HCT116 (cell line): ENCODE measurements at regions not wholly inside any gene's neighbourhood (a gene's known extent, or its start where the extent isn't known, plus 50 kb on each side); places are given as distances from the start of the nearest gene placed in this dataset.

ENCODE experiments used
- ATAC-seq: fragments of 200-7000 bp; cut with Tn5 transposase; 2 replicates; pipeline ENCODE4 v1.9.1; 2020; ENCODE audit warnings: mild to moderate bottlenecking, moderate library complexity
- BruUV-seq: library from RNA; stranded (reverse); fragments of 400-500 nt; replicated peaks from 2 replicates; lab custom pipeline; 2021; lab: Mats Ljungman, UMichigan
- CTCF ChIA-PET: fragments of 300-600 bp; sonication (Branson Sonifier 250); formaldehyde crosslinking; loops from one replicate; lab custom pipeline; 2021; ENCODE audit warnings: antibody characterized with exemption; lab: Charles Lee
- POLR2A ChIA-PET: fragments of 300-600, 350-600 bp; sonication (Branson Sonifier 250); formaldehyde crosslinking; loops from one replicate; lab custom pipeline; 2021; ENCODE audit warnings: antibody characterized with exemption; lab: Charles Lee
- RAD21 ChIA-PET, 2 experiments: fragments of 300-600 bp; sonication (Branson Sonifier 250); formaldehyde crosslinking; loops; one replicate each; lab custom pipeline; 2023; ENCODE audit warnings: low total read pairs in 2 of 2; ENCODE audit not compliant: uncharacterized antibody in 2 of 2, unreplicated experiment in 2 of 2, low non-redundant PET in 1 of 2; lab: Charles Lee
- DNase-seq: peaks from one replicate; pipeline ENCODE4 v3.0.0-alpha.2; 2010; ENCODE audit warnings: low read depth, low spot score
- H2AFZ ChIP-seq: fragments of 200-600 bp; shearing (Covaris generic), sonication (generic); 2 replicates; pipeline ENCODE4 v1.6.1; 2017; ENCODE audit warnings: low read depth, mixed run types, mixed read lengths, antibody characterized with exemption, low read length; ENCODE audit not compliant: poor library complexity, severe bottlenecking
- H3K27ac ChIP-seq: 2 replicates; pipeline ENCODE4 v1.5.1; 2012; ENCODE audit warnings: low read depth, low read length
- H3K27me3 ChIP-seq: fragments of 200-600 bp; sonication (generic); 2 replicates; pipeline ENCODE4 v1.6.1; 2016; ENCODE audit warnings: mixed run types, low read length, mixed read lengths; ENCODE audit not compliant: insufficient read depth
- H3K36me3 ChIP-seq, 2 experiments: fragments of 200-500 bp in 1 of 2; fragments of 200-600 bp in 1 of 2; sonication (Bioruptor generic) in 1 of 2; sonication (generic) in 1 of 2; 2 replicates each; pipeline versions ENCODE4 v1.5.1 to v1.6.1; 2014 to 2016; ENCODE audit warnings: low read length in 2 of 2, inconsistent platforms in 1 of 2, mixed read lengths in 1 of 2, mixed run types in 1 of 2; ENCODE audit not compliant: insufficient read depth in 2 of 2, control insufficient read depth in 1 of 2
- H3K4me1 ChIP-seq, 2 experiments: fragments of 200-600 bp in 1 of 2; sonication (generic) in 1 of 2; 2 replicates each; pipeline versions ENCODE4 v1.5.1 to v1.6.1; 2012 to 2017; ENCODE audit warnings: low read length in 2 of 2, inconsistent platforms in 1 of 2, mild to moderate bottlenecking in 1 of 2, mixed read lengths in 1 of 2, mixed run types in 1 of 2, moderate library complexity in 1 of 2; ENCODE audit not compliant: insufficient read depth in 2 of 2, control insufficient read depth in 1 of 2
- H3K4me2 ChIP-seq: fragments of 200-600 bp; sonication (generic); 2 replicates; pipeline ENCODE4 v1.6.1; 2017; ENCODE audit warnings: mixed run types, low read length, mixed read lengths
- H3K4me3 ChIP-seq, 2 experiments: fragments of 200-600 bp in 1 of 2; sonication (generic) in 1 of 2; replicated peaks in 1 of 2; 2 replicates each; pipeline ENCODE4 v1.5.1; 2011 to 2016; ENCODE audit warnings: low read length in 2 of 2, control low read depth in 1 of 2, low read depth in 1 of 2, mild to moderate bottlenecking in 1 of 2, mixed read lengths in 1 of 2, mixed run types in 1 of 2
- H3K79me2 ChIP-seq: fragments of 200-600 bp; sonication (generic); 2 replicates; pipeline ENCODE4 v1.6.1; 2017; ENCODE audit warnings: mild to moderate bottlenecking, mixed run types, low read length, moderate library complexity, mixed read lengths; ENCODE audit not compliant: insufficient read depth
- H3K9ac ChIP-seq: fragments of 200-600 bp; sonication (generic); 2 replicates; pipeline ENCODE4 v1.6.1; 2016; ENCODE audit warnings: low read length, mixed read lengths
- H3K9me2 ChIP-seq: fragments of 200-600 bp; sonication (generic), shearing (Covaris generic); 2 replicates; pipeline ENCODE4 v1.6.1; 2017; ENCODE audit warnings: mixed run types, mild to moderate bottlenecking, moderate library complexity; ENCODE audit not compliant: insufficient read depth
- H3K9me3 ChIP-seq, 2 experiments: fragments of 200-500 bp in 1 of 2; fragments of 200-600 bp in 1 of 2; sonication (Bioruptor generic) in 1 of 2; sonication (generic) in 1 of 2; 2 replicates each; pipeline ENCODE4 v1.6.1; 2014 to 2017; ENCODE audit warnings: low read length in 2 of 2, mixed read lengths in 2 of 2, inconsistent platforms in 1 of 2, low read depth in 1 of 2, mild to moderate bottlenecking in 1 of 2, mixed run types in 1 of 2, moderate library complexity in 1 of 2; ENCODE audit not compliant: control insufficient read depth in 1 of 2, insufficient read depth in 1 of 2
- H4K20me1 ChIP-seq: fragments of 200-600 bp; sonication (generic), shearing (Covaris generic); 2 replicates; pipeline ENCODE4 v1.6.1; 2017; ENCODE audit warnings: mixed run types, mild to moderate bottlenecking, moderate library complexity; ENCODE audit not compliant: insufficient read depth
- CTCF ChIP-seq, 3 experiments: fragments of 200-600 bp in 1 of 3; sonication (generic) in 1 of 3; IDR thresholded peaks in 2 of 3; conservative IDR thresholded peaks in 1 of 3; 2 replicates each; pipeline ENCODE4 v1.5.1; 2012 to 2017; ENCODE audit warnings: low read depth in 2 of 3, low read length in 2 of 3, antibody characterized with exemption in 1 of 3, borderline replicate concordance in 1 of 3, control low read depth in 1 of 3, mild to moderate bottlenecking in 1 of 3, mixed read lengths in 1 of 3, mixed run types in 1 of 3, moderate library complexity in 1 of 3; ENCODE audit not compliant: insufficient read depth in 1 of 3
- FOSL1 ChIP-seq: IDR thresholded peaks from 2 replicates; pipeline ENCODE4 v1.6.1; 2012; ENCODE audit warnings: low read depth
- POLR2A ChIP-seq: IDR thresholded peaks from 2 replicates; pipeline ENCODE4 v1.7.0; 2011; ENCODE audit warnings: borderline replicate concordance; ENCODE audit not compliant: insufficient read depth, insufficient read length; ENCODE audit errors: extremely low read depth
- TCF7L2 ChIP-seq: IDR thresholded peaks from 2 replicates; pipeline ENCODE4 v1.7.0; 2011; ENCODE audit warnings: borderline replicate concordance, inconsistent platforms; ENCODE audit not compliant: insufficient read depth, insufficient read length; ENCODE audit errors: extremely low read depth
- ZFX ChIP-seq: fragments of 450-650 bp; IDR thresholded peaks from 2 replicates; pipeline ENCODE4 v1.6.1; 2017
- intact Hi-C: fragments of 100-400 bp; cut with micrococcal nuclease; formaldehyde crosslinking; loops from 2 replicates; pipeline ENCODE4 v1.10.0; 2022
- TF ChIP-seq, protein P1 (sequence below): IDR thresholded peaks from 2 replicates; pipeline ENCODE4 v1.6.1; 2011; ENCODE audit warnings: mild to moderate bottlenecking, low read length, moderate library complexity; ENCODE audit not compliant: insufficient replicate concordance; ENCODE audit errors: extremely low read depth

GRCh38 chr7:124557587-124557986, 208.0 kb downstream of the GPR37 start:
- intact Hi-C loops: no loop called here
- no peak overlapping the region for H3K4me2 ChIP-seq
- no peak overlapping the region for H3K4me3 ChIP-seq
- no peaks in the 10 kb centered on the region for H3K9me2 ChIP-seq
- H3K79me2 ChIP-seq: no peaks in the 10 kb centered on the region
- no peaks in the 10 kb centered on the region for H3K36me3 ChIP-seq
- H3K27me3 ChIP-seq: no peaks in the 10 kb centered on the region
- H3K4me1 ChIP-seq: no peaks in the 10 kb centered on the region
- H3K27ac ChIP-seq: no peak overlapping the region
- POLR2A ChIA-PET: no interaction called here
- no peak for ATAC-seq
- RAD21 ChIA-PET: no interaction called here
- H3K9me3 ChIP-seq: no peaks in the 10 kb centered on the region
- no peaks in the 10 kb centered on the region for H4K20me1 ChIP-seq
- BruUV-seq: no TSS peak
- CTCF ChIA-PET: no interaction called here
- TF ChIP-seq FOSL1: no peak
- no peak for TF ChIP-seq TCF7L2
- no peak for TF ChIP-seq POLR2A
- no peak for TF ChIP-seq CTCF (IDR thresholded peaks at IDR 0.05 in 2 of 3, conservative IDR thresholded peaks at IDR 0.05 in 1 of 3; ENCODE audit: borderline replicate concordance in 1 of 3, insufficient read depth in 1 of 3, low read depth in 2 of 3, low read length in 2 of 3)
- TF ChIP-seq, protein P1, sequence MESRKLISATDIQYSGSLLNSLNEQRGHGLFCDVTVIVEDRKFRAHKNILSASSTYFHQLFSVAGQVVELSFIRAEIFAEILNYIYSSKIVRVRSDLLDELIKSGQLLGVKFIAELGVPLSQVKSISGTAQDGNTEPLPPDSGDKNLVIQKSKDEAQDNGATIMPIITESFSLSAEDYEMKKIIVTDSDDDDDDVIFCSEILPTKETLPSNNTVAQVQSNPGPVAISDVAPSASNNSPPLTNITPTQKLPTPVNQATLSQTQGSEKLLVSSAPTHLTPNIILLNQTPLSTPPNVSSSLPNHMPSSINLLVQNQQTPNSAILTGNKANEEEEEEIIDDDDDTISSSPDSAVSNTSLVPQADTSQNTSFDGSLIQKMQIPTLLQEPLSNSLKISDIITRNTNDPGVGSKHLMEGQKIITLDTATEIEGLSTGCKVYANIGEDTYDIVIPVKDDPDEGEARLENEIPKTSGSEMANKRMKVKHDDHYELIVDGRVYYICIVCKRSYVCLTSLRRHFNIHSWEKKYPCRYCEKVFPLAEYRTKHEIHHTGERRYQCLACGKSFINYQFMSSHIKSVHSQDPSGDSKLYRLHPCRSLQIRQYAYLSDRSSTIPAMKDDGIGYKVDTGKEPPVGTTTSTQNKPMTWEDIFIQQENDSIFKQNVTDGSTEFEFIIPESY: no peak
- no peak for TF ChIP-seq ZFX
- DNase-seq: no peak
- H2AFZ ChIP-seq: no peak overlapping the region
- no peak overlapping the region for H3K9ac ChIP-seq
